H9 (cell line): ENCODE measurements at regions not wholly inside any gene's neighbourhood (a gene's known extent, or its start where the extent isn't known, plus 50 kb on each side); places are given as distances from the start of the nearest gene placed in this dataset.
A peak's percentile ranks its signal among the peaks of the same experiment; 100 is the strongest.

ENCODE experiments used
- DNase-seq: peaks from one replicate; pipeline ENCODE4 v3.0.0-alpha.2; 2017
- H2AFZ ChIP-seq: one replicate; pipeline ENCODE4 v1.6.1; 2013; ENCODE audit warnings: mild to moderate bottlenecking, low read length, control low read depth, moderate library complexity
- H2AK5ac ChIP-seq: 2 replicates; pipeline ENCODE4 v1.6.1; 2013; ENCODE audit warnings: low read length, control low read depth, mixed read lengths; ENCODE audit not compliant: insufficient read length
- H2BK120ac ChIP-seq: one replicate; pipeline ENCODE4 v1.6.1; 2013; ENCODE audit warnings: low read depth, mild to moderate bottlenecking, low read length, control low read depth, inconsistent platforms; ENCODE audit not compliant: poor library complexity, severe bottlenecking
- H2BK12ac ChIP-seq: 2 replicates; pipeline ENCODE4 v1.6.1; 2013; ENCODE audit warnings: low read length, control low read depth, mixed read lengths, low read depth; ENCODE audit not compliant: insufficient read length
- H2BK15ac ChIP-seq: 2 replicates; pipeline ENCODE4 v1.6.1; 2013; ENCODE audit warnings: low read depth, low read length, control low read depth
- H2BK20ac ChIP-seq: one replicate; pipeline ENCODE4 v1.6.1; 2013; ENCODE audit warnings: low read depth, mild to moderate bottlenecking, low read length, control low read depth, inconsistent platforms; ENCODE audit not compliant: poor library complexity, severe bottlenecking
- H2BK5ac ChIP-seq: 2 replicates; pipeline ENCODE4 v1.6.1; 2013; ENCODE audit warnings: low read length, control low read depth, mixed read lengths; ENCODE audit not compliant: insufficient read length
- H3K14ac ChIP-seq: 2 replicates; pipeline ENCODE4 v1.6.1; 2013; ENCODE audit warnings: low read length, control low read depth; ENCODE audit not compliant: insufficient read depth
- H3K18ac ChIP-seq: 2 replicates; pipeline ENCODE4 v1.6.1; 2013; ENCODE audit warnings: low read depth, mild to moderate bottlenecking, mixed read lengths, low read length, control low read depth; ENCODE audit not compliant: insufficient read length
- H3K23ac ChIP-seq: 2 replicates; pipeline ENCODE4 v1.6.1; 2013; ENCODE audit warnings: low read length, control low read depth, mixed read lengths, low read depth; ENCODE audit not compliant: insufficient read length
- H3K23me2 ChIP-seq: 2 replicates; pipeline ENCODE4 v1.6.1; 2013; ENCODE audit warnings: low read depth, mild to moderate bottlenecking, mixed read lengths, low read length, control low read depth; ENCODE audit not compliant: insufficient read length, poor library complexity, severe bottlenecking
- H3K27ac ChIP-seq: 2 replicates; pipeline ENCODE4 v1.5.1; 2013; ENCODE audit warnings: low read length, control low read depth, mixed read lengths, low read depth; ENCODE audit not compliant: insufficient read length
- H3K27me3 ChIP-seq: 2 replicates; pipeline ENCODE4 v1.6.1; 2013; ENCODE audit warnings: low read length, control low read depth, inconsistent platforms; ENCODE audit not compliant: insufficient read depth
- H3K4ac ChIP-seq: 2 replicates; pipeline ENCODE4 v1.6.1; 2013; ENCODE audit warnings: low read depth, mild to moderate bottlenecking, control low read depth, inconsistent platforms, low read length, moderate library complexity
- H3K4me1 ChIP-seq: 2 replicates; pipeline ENCODE4 v1.6.1; 2013; ENCODE audit warnings: low read length, control low read depth, inconsistent platforms; ENCODE audit not compliant: insufficient read depth
- H3K4me2 ChIP-seq: 2 replicates; pipeline ENCODE4 v1.6.1; 2013; ENCODE audit warnings: low read length, control low read depth, mixed read lengths; ENCODE audit not compliant: insufficient read length, insufficient read depth
- H3K56ac ChIP-seq: 2 replicates; pipeline ENCODE4 v1.6.1; 2013; ENCODE audit warnings: low read depth, mild to moderate bottlenecking, mixed read lengths, low read length, control low read depth; ENCODE audit not compliant: insufficient read length
- H3K79me1 ChIP-seq: 2 replicates; pipeline ENCODE4 v1.6.1; 2013; ENCODE audit warnings: low read depth, mild to moderate bottlenecking, moderate library complexity, low read length, control low read depth, inconsistent platforms; ENCODE audit not compliant: insufficient read depth, poor library complexity, severe bottlenecking
- H3K79me2 ChIP-seq: 2 replicates; pipeline ENCODE4 v1.6.1; 2013; ENCODE audit warnings: low read length, control low read depth, inconsistent platforms; ENCODE audit not compliant: insufficient read depth
- H3K9ac ChIP-seq: 2 replicates; pipeline ENCODE4 v1.6.1; 2013; ENCODE audit warnings: low read length, control low read depth, mixed read lengths; ENCODE audit not compliant: insufficient read length; ENCODE audit errors: extremely low read depth
- H3K9me3 ChIP-seq: one replicate; pipeline ENCODE4 v1.6.1; 2013; ENCODE audit warnings: low read depth, low read length, inconsistent platforms; ENCODE audit not compliant: control insufficient read depth
- H3T11ph ChIP-seq: one replicate; pipeline ENCODE4 v1.6.1; 2013; ENCODE audit warnings: mild to moderate bottlenecking, low read length, control low read depth, inconsistent platforms
- H4K20me1 ChIP-seq: one replicate; pipeline ENCODE4 v1.6.1; 2013; ENCODE audit not compliant: control insufficient read depth, insufficient read length, insufficient read depth
- H4K5ac ChIP-seq: 2 replicates; pipeline ENCODE4 v1.6.1; 2013; ENCODE audit warnings: low read depth, mild to moderate bottlenecking, mixed read lengths, low read length, control low read depth; ENCODE audit not compliant: insufficient read length
- H4K8ac ChIP-seq: replicated peaks from 2 replicates; pipeline ENCODE4 v1.6.1; 2013; ENCODE audit warnings: low read length, control low read depth, mixed read lengths, low read depth; ENCODE audit not compliant: insufficient read length
- H4K91ac ChIP-seq: 2 replicates; pipeline ENCODE4 v1.6.1; 2013; ENCODE audit warnings: low read depth, mild to moderate bottlenecking, moderate library complexity, mixed read lengths, low read length, control low read depth; ENCODE audit not compliant: insufficient read length
- H3K27ac Mint-ChIP-seq, 3 experiments: 2 replicates in 2 of 3; 3 replicates in 1 of 3; pipeline ENCODE4 v1.8.0; 2020 to 2021; ENCODE audit warnings: mixed read lengths in 3 of 3, mild to moderate bottlenecking in 1 of 3, moderate library complexity in 1 of 3
- H3K27me3 Mint-ChIP-seq: 2 replicates; pipeline ENCODE4 v1.8.0; 2021; ENCODE audit warnings: low read depth, mild to moderate bottlenecking, moderate library complexity, mixed read lengths
- H3K36me3 Mint-ChIP-seq, 3 experiments: 2 replicates in 2 of 3; 3 replicates in 1 of 3; pipeline ENCODE4 v1.8.0; 2020 to 2021; ENCODE audit warnings: low read depth in 3 of 3, mixed read lengths in 3 of 3; ENCODE audit not compliant: insufficient read depth in 1 of 3
- H3K4me1 Mint-ChIP-seq, 2 experiments: 2 replicates each; pipeline ENCODE4 v1.8.0; 2020; ENCODE audit warnings: mixed read lengths in 2 of 2
- H3K4me3 Mint-ChIP-seq, 2 experiments: 2 replicates in 1 of 2; 3 replicates in 1 of 2; pipeline ENCODE4 v1.8.0; 2020 to 2021; ENCODE audit warnings: mild to moderate bottlenecking in 2 of 2, mixed read lengths in 2 of 2, moderate library complexity in 1 of 2
- H3K9me3 Mint-ChIP-seq, 2 experiments: 2 replicates in 1 of 2; 3 replicates in 1 of 2; pipeline ENCODE4 v1.8.0; 2020; ENCODE audit warnings: mild to moderate bottlenecking in 2 of 2, mixed read lengths in 2 of 2, moderate library complexity in 1 of 2
- WGBS: extraction: QIAGEN DNeasy Blood & Tissue Kit; methylation state at CpG from one replicate; pipeline ENCODE4 v1.1.7; 2013; ENCODE audit warnings: missing lambda C conversion rate, low lambda C conversion rate, mixed read lengths; ENCODE audit not compliant: insufficient read length; ENCODE audit errors: extremely low coverage; 5-methylcytosine and 5-hydroxymethylcytosine counted together
- TF ChIP-seq, protein P1 (sequence below): fragments of 200-600 bp; sonication (generic); conservative IDR thresholded peaks from 3 replicates; pipeline ENCODE4 v1.8.0; 2021; ENCODE audit warnings: antibody characterized with exemption, mild to moderate bottlenecking

DNA sequence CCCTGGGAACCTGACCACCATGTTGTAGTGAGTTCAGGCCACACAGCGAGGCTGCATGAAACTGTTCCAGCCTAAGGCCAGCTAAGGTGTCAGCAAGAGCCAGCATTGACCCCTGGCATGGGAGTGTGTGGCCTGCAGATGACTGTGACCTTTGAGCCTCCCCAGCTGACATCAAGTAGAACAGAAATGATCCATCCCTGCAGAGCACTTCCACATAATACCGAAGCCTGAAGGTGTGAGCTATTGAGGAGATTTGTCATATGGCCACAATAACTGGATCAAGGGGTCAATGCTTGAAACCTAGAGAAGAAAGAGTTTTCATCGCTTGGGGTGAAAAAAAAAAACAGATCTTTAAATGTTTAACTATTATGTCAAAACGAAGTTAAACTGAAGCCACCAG is 207.3 kb upstream of the SOX11 start:
- H3K23me2 ChIP-seq, result no peaks in the 10 kb centered on the region
- no peak overlapping the region for H2AFZ ChIP-seq
- H3K4ac ChIP-seq, result no peak overlapping the region
- no peak overlapping the region for H3K4me2 ChIP-seq
- no peak overlapping the region; a peak in 1 of 7 replicates for H3K27ac Mint-ChIP-seq
- H3K18ac ChIP-seq, result no peak overlapping the region
- H2BK12ac ChIP-seq, result peak overlapping the region; percentile 57
- H3K79me1 ChIP-seq, result no peaks in the 10 kb centered on the region
- H4K91ac ChIP-seq, result no peak overlapping the region
- H2BK15ac ChIP-seq, result no peak overlapping the region
- H3K9me3 Mint-ChIP-seq, result peaks cover 9 to 13% of the 10 kb centered on the region in 2 experiments
- H3K23ac ChIP-seq, result no peak overlapping the region
- no peak overlapping the region for H4K8ac ChIP-seq
- no peak overlapping the region for H3K56ac ChIP-seq
- no peak for DNase-seq
- TF ChIP-seq, protein P1, sequence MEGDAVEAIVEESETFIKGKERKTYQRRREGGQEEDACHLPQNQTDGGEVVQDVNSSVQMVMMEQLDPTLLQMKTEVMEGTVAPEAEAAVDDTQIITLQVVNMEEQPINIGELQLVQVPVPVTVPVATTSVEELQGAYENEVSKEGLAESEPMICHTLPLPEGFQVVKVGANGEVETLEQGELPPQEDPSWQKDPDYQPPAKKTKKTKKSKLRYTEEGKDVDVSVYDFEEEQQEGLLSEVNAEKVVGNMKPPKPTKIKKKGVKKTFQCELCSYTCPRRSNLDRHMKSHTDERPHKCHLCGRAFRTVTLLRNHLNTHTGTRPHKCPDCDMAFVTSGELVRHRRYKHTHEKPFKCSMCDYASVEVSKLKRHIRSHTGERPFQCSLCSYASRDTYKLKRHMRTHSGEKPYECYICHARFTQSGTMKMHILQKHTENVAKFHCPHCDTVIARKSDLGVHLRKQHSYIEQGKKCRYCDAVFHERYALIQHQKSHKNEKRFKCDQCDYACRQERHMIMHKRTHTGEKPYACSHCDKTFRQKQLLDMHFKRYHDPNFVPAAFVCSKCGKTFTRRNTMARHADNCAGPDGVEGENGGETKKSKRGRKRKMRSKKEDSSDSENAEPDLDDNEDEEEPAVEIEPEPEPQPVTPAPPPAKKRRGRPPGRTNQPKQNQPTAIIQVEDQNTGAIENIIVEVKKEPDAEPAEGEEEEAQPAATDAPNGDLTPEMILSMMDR, result no peak
- H3K27me3 ChIP-seq, result no peaks in the 10 kb centered on the region
- H3T11ph ChIP-seq, result no peak overlapping the region
- no peak overlapping the region for H2BK5ac ChIP-seq
- H2BK20ac ChIP-seq, result no peak overlapping the region
- H3K4me1 ChIP-seq, result peaks cover 6% of the 10 kb centered on the region; the same call in 1 of the 2 replicates
- peaks cover 6% of the 10 kb centered on the region; the same call in 1 of the 2 replicates for H3K27me3 Mint-ChIP-seq
- no peaks in the 10 kb centered on the region for H3K79me2 ChIP-seq
- no peaks in the 10 kb centered on the region for H4K20me1 ChIP-seq
- peaks cover 0 to 16% (median 0%) of the 10 kb centered on the region in 3 experiments; a peak in 3 of 7 replicates for H3K36me3 Mint-ChIP-seq
- WGBS, result no CpG with 5 or more reads among the region's 4 CpGs
- no peak overlapping the region for H3K14ac ChIP-seq
- H3K4me3 Mint-ChIP-seq, result no peak overlapping the region
- H2AK5ac ChIP-seq, result no peak overlapping the region
- H3K9ac ChIP-seq, result no peak overlapping the region
- H3K9me3 ChIP-seq, result no peaks in the 10 kb centered on the region
- no peak overlapping the region for H2BK120ac ChIP-seq
- no peak overlapping the region for H4K5ac ChIP-seq
- peaks cover 43 to 52% of the 10 kb centered on the region in 2 experiments for H3K4me1 Mint-ChIP-seq
- H3K27ac ChIP-seq, result no peak overlapping the region
